ENCODE measurements at regions not wholly inside any gene's neighbourhood (a gene's known extent, or its start where the extent isn't known, plus 50 kb on each side); places are given as distances from the start of the nearest gene placed in this dataset.

DNA sequence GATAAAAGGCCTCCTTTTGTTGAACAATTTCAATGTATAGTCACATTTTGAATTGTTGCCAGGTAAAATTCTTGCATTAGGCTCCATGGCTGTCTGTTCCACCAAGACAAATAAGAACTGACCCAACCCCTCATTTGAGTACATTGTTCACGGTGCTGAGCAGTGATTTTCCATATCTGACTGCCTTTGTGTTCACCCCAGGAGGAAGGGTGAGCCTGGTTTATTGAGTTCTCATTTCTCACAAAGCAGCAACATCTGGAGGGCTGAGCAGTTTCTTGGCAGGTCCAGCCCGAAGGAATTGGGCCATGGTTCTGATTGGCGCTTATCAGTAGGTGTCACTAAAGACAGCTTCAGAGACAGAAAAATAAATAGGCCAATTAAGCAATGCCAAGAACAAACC lies 149.1 kb downstream of the BMP4 start:
- DNase-seq (ENCODE audit: low spot score) = no peak

DNA sequence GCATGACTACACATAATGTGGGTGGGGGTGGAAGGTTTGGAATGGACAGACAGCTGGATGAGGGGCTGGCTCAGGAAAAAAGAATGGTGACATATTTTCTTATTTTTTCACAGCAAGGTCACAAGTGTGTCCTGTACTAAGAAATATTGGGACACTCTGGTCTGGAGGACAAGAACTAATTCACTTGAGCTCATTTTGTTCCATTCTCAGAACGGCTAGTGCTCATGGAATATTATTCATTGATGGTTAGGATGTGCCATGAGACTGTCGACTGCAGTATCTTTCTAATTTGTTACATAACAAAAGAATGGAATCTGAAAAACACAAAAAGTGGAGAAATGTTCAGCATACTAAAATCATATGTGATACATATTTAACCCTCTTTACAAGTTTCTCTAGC lies 149.5 kb downstream of the BMP4 start:
- DNase-seq (ENCODE audit: low spot score) = no peak

DNA sequence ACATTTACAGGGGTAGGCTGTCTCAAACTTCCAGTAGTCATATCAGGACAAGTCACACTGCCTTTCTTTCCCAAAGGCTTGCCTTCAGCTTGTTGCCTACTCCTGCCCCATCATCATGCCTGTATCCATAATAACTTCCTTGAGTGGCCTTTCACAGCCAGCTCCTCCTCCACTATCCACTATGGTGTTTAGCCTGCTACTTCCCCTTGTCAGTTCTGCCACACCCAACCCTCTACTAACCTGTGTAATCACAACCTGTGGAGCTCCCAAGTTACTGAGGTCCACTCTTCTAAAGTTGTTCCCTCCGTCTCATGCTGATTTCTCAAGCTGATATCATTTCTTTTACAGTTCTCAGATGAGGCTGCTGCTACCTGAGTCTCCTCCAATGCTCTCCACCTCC lies 159.9 kb downstream of the BMP4 start:
- DNase-seq (ENCODE audit: low spot score) = no peak

DNA sequence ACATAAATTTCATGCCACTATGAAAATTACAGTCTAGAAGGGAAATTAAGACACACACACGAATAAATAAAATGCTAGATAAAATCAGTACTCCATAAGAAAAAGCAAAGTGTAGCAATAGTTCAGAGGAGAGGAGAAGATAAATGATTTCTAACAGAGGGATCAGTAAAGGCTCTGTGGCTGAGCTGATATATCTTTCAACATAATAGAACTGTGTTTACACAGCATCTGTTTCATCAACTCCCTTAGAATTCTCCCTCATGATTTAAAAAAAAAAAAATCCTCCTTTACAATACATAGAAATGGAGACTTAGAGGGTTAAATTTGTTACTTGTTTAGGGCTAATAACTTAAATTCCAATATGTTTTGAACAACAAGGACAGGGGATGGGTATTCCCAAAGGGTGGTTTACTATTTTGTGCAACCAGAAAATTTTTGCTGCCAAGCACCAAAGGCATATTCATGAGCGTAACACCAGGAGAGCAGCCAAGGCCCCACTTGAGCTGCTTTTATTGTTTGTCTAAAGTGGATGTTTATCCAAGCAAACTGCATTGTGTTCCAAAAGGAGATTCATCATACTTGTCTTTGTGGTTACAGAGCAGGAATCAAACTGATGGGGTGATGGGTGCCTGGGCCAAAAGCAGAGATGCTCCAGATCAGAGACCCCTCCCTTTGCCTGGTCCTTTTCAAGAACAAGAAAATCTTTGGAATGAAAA lies 162.7 kb downstream of the BMP4 start:
- DNase-seq (ENCODE audit: low spot score) = no peak

DNA sequence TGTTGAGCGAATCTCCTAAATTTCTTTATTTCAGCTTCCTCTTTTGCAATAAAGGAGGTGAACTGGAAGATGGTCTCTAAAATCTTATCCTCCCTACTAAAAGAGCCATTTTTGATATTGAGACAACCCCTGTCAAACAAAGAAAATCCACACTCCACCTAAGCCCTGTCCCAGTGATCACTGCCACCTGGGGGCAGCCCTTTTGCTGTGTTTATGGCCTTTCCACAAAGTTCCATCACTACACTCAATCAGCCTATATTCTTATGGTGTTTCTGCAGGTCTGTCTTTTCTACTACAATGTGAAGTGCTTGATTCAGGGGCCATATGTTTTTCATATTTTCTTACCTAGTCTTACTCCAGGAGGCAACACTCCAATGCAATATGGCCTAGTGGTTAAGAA lies 163.7 kb downstream of the BMP4 start:
- DNase-seq (ENCODE audit: low spot score) = peak; percentile 5

DNA sequence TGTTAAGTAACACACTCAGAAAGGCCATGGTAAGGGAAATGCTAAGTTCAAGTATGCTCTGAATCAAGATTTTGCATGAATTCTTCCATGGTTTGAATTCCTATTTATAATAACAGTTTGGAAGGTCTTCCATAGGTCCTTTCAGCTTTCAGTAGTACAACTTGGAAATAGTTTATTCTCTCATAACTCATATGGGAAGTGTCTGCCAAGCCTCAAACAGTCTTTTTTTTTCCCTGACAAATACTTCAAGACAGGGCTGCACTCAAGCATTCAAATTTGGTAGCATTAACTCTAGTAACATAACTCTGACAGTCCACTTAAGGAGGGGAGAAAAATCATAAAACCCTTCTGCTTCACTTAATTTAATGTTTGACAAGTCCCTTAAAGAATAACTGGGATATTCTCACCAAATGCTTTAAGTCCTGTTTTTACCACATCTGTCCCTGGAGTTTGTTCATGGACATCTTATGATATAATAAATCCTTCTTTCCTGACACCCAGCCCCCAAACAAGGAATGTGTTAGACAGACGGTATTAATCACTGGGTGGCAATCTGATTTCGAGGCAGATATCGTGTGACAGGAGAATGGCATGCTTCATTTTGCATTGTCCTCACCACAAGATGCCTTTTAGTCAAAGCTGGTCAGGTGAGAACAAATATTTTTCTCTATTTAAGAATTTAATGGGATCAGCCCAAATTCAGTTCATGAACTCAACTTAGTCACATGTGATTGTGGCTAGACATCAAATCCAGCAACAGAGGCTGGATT lies 165.7 kb downstream of the BMP4 start:
- DNase-seq (ENCODE audit: low spot score) = no peak

DNA sequence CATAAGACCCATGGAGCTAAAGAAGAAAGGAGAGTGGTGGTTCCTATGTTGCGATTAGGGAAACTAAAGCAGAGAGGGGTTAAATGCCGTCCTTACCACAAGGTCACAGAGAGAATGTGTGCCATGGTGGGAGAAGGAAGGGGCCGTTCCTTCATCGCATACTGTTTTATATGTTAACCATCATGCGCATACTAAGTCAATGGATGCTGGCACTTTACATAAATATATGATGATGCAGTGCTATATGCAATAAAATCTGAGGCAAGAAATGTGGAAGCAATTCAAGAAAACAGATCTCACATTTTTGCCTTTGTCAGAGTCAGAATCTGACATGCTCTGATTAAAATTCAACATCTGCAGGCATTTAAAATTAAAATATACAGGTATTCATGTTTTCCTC lies 168.1 kb downstream of the BMP4 start:
- DNase-seq (ENCODE audit: low spot score) = no peak

DNA sequence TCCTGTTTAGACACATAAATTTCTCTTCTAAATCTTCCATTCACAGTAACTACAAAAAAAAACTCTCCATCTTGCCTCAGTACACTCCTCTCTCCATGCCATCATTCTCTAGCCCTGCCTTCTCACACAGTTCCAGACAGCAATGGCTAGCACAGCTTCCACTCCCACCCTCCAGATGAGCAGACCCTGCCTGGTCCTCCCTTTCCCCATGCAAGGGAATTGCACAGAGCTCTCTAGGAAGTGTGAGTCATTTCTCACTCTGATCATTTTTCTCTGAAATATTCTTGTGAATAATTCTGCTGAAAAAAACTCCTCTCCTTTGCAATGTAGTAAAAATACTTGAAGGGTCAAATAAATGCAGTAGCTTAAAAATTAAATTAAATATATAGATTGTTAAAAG lies 170.6 kb downstream of the BMP4 start:
- DNase-seq (ENCODE audit: low spot score) = no peak

DNA sequence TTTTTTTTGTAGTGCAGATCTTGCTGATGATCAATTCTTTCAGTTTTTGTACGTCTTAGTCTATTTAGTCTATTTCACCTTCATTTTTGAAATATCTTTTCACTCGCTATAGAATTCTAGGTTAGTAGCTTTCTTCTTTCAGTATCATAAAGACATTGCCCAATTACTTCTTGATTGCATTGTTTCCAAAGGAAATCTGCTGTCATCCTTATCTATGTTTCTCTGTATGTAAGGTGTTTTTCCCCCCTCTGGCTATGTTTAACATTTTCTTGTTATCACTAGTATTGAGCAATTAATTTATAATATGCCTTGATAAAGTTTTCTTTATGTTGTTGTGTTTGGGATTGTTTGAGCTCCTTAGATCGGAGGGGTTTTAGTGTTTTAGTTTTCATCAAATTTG lies 171.9 kb downstream of the BMP4 start:
- DNase-seq (ENCODE audit: low spot score) = no peak

DNA sequence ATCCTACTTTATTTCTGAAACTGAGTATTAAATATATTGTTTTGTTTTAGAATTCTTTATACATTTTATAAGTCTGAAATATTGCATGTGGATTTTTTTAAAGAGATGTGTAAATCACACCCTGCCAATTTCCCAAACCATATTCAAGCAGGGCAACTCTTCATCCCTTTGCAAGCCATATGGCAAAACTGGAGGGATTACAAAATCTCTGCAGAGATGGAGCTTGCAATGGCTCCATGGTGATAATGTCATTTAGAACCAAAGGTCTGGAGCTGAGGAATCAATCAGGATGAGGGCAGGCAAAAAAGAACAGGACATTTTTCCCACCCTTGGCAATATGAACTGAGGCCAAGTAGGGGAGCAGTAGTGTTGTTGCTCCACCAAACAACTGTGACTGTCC lies 173.4 kb downstream of the BMP4 start:
- DNase-seq (ENCODE audit: low spot score) = no peak

DNA sequence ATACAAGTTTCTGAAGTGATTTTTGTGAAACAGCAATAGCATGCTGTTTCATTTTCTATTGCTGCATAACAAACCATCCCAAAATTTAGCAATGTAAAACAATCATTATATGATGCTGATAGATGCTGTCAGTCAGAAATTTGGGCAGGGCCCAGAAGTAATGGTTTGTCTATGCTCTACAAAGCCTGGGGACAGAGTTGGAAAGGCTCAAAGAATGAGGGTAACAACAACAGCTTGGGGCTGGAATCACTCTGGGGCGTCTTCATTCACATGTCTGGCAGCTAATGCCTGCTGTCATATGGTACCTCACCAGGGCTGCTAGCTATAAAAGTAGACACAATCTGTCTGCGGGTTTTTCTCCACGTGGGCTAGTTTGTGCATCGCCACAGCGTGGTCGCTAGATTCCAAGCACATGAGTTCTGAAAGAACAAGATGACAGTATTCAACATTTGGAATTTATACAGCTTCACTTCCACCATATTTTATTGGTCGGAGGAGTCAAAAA lies 176.5 kb downstream of the BMP4 start:
- no peak for DNase-seq (ENCODE audit: low spot score)

DNA sequence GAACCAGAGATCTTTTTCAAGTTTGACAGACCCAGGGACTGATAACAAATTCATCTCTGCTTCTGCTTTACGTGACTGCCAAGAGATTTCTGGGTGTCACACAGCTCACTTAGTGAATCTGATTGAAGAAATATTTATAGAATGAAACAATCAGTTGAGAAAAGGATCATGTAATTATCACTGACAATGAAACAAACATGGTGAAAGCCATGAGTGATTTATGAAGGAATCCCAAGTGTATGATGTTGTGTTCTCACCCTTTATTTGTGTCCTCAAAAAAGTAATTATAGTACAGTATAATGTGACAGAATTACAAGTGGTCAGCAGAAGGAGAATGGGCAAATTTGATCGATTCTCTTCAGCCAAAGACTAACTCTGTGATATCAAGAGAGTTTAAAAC lies 177.3 kb downstream of the BMP4 start:
- no peak for DNase-seq (ENCODE audit: low spot score)

DNA sequence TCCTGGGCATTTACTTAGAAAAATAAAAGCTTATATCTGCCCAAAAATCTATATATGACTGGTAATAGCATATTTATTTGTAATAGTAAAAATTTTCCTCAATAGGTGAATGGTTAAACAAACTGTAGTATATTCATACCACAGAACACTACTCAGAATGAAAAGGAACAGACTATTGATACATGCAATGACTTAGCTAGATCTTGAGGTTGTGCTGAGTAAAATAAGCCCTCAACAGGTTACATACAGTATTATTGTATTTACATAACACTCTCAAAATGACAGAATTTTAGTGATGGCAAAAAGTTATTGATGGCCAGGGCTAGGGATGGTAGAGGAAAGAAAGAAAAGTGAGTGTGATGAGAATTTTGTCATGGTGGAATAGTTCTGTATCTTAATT lies 178.4 kb downstream of the BMP4 start:
- DNase-seq (ENCODE audit: low spot score) = no peak

DNA sequence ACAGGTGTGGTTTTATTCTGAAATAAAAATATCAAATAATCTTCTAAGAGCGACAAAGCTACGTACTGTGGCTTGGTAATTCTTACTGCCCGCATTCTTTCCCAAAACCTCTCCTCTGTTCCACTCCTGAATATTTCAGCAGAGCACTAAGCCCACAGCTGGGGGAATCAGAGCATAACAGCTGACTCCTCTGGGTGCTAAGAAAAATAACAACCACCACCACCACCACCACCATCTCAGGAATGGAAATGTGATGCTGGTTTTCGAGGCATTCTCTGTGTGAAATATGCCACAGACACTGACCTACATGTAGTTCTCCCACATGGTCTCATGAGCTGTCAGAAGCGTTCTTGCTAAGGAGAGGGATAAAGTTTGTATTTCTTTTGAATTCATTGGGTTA lies 183.7 kb downstream of the BMP4 start:
- DNase-seq (ENCODE audit: low spot score) = no peak

DNA sequence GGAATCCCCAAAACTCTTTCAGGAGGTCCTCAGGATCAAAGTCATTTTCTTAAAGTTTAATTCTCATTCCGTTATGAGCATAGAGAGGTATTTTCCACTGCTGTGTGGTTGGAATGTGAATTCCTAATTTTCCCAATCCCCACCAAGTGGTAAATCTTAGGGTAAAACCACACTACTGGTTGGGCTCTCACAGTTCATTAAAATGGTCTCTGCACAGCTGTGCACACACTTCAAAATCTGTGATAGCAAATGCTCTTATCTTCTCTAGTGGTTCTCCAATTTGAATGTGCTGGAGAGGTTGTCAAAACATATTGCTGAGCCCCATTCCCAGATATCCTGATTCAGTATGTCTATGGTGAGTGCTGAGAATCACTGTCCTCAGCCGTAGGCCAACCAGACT lies 189.1 kb downstream of the BMP4 start:
- no peak for DNase-seq (ENCODE audit: low spot score)

DNA sequence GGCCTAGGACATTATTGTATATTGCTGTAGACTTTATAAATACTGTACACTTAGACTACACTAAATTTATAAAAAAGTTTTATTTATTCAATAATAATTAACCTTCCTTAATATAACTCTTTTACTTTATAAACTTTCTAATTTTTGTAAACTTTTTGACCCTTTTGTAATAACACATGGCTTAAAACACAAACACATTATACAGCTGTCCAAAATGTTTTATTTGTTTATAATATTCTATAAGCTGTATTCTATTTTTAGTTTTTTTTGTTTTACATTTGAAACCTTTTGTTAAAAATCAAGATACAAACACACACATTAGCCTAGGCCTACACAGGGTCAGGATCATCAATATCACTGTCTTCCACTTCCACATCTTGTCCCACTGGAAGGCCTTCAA lies 190.0 kb downstream of the BMP4 start:
- no peak for DNase-seq (ENCODE audit: low spot score)

DNA sequence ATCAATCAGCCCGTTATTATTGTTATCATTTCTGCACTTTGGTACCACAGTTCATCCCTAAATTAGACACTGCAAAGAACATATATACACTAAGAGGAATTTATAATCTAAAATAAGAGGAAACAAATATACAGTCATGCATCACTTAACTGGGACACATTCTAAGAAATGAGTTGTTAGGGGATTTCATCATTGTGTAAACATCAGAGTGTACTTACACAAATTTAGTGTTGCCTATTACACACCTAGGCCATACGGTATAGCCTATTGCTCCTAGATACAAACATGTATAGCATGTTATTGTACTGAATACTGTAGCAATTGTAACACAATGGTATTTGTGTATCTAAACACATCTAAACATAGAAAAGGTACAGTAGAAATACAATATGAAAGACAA lies 190.5 kb downstream of the BMP4 start:
- DNase-seq (ENCODE audit: low spot score) = no peak

DNA sequence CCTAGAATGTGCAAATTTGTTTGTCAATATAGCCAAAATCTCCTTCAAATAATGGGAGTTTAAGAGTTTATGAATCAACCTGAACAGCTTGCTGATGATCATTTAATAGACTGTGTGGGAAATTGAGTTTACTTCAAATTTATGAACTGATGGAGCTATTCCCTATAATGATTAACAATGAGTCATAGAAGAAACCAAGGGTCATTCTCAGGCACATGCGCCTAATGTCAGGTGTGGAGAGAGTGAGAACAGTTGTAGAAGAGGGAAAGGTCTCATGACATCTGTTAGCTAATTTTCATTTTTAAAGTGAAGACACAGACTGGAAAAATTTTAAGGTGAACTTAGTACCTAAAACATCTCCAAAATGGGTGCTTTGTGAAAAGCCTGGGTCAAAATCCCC lies 191.8 kb downstream of the BMP4 start:
- DNase-seq (ENCODE audit: low spot score) = no peak

DNA sequence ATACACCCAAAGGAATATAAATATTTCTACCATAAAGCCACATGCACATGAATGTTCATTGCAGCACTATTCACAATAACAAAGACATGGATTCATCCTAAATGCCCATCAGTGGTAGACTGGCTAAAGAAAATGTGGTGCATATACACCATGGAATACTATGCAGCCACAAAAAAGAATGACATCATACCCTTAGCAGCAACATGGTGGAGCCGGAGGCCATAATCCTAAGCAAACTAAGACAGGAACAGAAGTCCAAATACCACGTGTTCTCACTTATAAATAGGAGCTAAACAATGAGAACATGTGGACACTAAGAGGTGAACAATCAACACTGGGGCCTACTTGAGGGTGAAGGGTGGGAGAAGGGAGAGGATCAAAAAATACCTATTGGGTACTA lies 198.5 kb downstream of the BMP4 start:
- no peak for DNase-seq (ENCODE audit: low spot score)

DNA sequence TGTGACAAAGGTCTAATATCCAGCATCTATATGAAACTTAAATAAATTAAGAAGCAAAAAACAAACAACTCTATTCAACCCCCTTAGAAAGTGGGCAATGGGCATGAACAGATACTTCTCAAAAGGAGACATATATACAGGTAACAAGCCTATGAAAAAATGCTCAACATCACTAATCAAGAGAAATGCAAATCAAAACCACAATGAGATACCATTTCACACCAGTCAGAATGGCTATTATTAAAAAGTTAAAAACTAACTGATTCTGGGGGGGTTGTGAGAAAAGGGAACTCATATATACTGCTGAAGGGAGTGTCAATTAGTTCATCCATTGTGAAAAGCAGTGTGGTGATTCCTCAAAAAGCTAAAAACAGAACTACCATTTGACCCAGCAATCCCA lies 198.9 kb downstream of the BMP4 start:
- DNase-seq (ENCODE audit: low spot score) = no peak

DNA sequence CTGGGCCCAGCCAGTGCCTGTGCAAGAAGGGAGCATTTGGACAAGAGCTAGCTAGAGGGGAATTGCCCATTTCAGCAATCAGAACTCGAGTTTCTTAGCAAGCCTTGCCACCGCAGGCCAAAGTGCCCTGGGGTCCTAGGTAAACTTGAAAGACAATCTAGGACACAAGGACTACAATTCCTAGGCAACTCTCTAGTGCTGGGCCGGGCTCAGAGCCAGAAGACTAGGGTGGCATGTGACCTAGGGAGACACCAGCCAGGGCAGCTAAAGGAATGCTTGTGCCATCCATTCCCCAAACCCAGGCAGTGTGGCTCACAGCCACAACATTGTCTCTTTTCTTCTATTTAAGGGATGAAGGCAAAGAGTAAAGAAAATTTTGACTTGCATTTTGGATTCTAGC lies 205.0 kb downstream of the BMP4 start:
- DNase-seq (ENCODE audit: low spot score) = no peak

DNA sequence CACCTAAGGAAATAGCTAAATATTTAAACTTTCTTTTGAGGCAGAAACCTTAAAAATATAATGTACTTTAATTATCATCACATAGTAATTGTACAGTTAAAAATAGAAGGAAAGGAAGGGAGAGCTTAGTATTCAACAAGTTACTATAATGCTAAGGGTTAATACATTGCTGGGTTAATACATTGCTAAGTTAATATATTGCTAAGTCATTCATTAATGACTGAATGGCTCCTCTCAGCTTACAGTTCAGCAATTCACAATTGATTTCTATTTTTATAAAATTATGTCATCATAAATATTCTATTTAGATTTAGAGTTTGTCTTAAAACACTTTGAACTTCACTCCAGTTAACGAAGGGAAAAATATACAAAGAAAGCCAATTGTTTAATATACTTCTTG lies 207.9 kb downstream of the BMP4 start:
- no peak for DNase-seq (ENCODE audit: low spot score)

DNA sequence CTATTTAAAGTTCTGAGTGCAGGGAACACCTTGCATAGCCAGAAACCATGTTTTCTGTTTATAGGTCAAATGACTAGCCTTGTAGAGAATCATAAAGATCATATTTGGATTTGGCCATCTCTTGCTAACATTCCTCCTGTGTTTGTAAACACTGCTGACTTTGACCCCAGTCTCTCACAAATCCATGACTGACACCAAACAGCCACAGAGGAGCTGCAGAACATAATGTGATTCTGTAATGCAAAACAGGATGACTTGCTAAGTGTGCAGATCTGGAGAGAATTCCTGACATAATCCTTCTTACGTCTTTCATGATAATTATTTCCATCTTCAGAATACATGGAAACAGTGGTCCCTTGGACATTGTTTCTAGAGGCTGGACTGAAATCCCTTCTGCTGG lies 211.8 kb downstream of the BMP4 start:
- no peak for DNase-seq (ENCODE audit: low spot score)

DNA sequence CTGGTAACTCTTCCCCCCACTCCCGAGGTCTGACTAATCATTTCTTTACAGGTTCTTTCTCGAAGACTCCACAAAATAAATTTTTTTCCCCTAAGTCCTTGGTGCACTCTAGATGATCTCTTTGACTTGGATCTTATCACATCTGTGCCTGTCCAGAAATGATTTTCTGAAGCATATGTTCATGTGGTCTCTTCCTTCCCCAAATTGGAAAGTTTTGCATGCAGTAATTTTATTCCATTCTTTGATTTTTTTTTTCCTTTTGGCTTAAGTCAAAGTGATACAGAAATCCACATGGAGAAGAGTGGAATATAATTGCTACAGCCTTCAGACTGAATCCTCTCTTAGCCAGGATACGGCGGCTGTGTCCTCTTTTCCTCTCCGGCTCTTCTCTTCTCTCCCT lies 213.3 kb downstream of the BMP4 start:
- no peak for DNase-seq (ENCODE audit: low spot score)
